Keratinocyte (primary cell): ENCODE measurements at regions not wholly inside any gene's neighbourhood (a gene's known extent, or its start where the extent isn't known, plus 50 kb on each side); places are given as distances from the start of the nearest gene placed in this dataset.

Experiments used
- DNase-seq: peaks from one replicate; pipeline ENCODE4 v3.0.0-alpha.2; 2011; ENCODE audit warnings: low read depth, missing footprints, low spot score
- FAIRE-seq: peaks from 2 replicates; lab custom pipeline; 2011; peaks lifted over from hg19 to GRCh38; lab: Jason Lieb, UNC
- H2AFZ ChIP-seq: 2 replicates; pipeline ENCODE4 v1.6.0; 2012; ENCODE audit warnings: low read length, control low read depth, inconsistent platforms; ENCODE audit not compliant: control insufficient read depth
- H3K27ac ChIP-seq: 2 replicates; pipeline ENCODE4 v1.5.1; 2011; ENCODE audit warnings: low read length; ENCODE audit not compliant: control insufficient read depth, insufficient read depth
- H3K27me3 ChIP-seq: 3 replicates; pipeline ENCODE4 v1.6.0; 2011; ENCODE audit warnings: low read length; ENCODE audit not compliant: control insufficient read depth, insufficient read depth; ENCODE audit errors: extremely low read depth
- H3K36me3 ChIP-seq, 2 experiments: 2 replicates in 1 of 2; 3 replicates in 1 of 2; pipeline ENCODE4 v1.5.1; 2011; ENCODE audit warnings: low read length in 2 of 2, mild to moderate bottlenecking in 1 of 2; ENCODE audit not compliant: control insufficient read depth in 2 of 2, insufficient read depth in 2 of 2; ENCODE audit errors: extremely low read depth in 1 of 2
- H3K4me1 ChIP-seq: 3 replicates; pipeline ENCODE4 v1.5.1; 2011; ENCODE audit warnings: low read length; ENCODE audit not compliant: control insufficient read depth, insufficient read depth; ENCODE audit errors: extremely low read depth
- H3K4me2 ChIP-seq: 3 replicates; pipeline ENCODE4 v1.6.0; 2011; ENCODE audit warnings: low read depth, low read length; ENCODE audit not compliant: control insufficient read depth, insufficient read depth; ENCODE audit errors: extremely low read depth
- H3K4me3 ChIP-seq, 3 experiments: fragments of 200-600 bp in 1 of 3; sonication (generic) in 1 of 3; 2 replicates in 2 of 3; 3 replicates in 1 of 3; pipeline ENCODE4 v1.5.1; 2011 to 2016; ENCODE audit warnings: low read length in 3 of 3, mild to moderate bottlenecking in 3 of 3, control low read depth in 2 of 3, inconsistent platforms in 1 of 3, low read depth in 1 of 3, mixed read lengths in 1 of 3, mixed run types in 1 of 3, moderate library complexity in 1 of 3; ENCODE audit not compliant: control insufficient read depth in 2 of 3, insufficient read depth in 2 of 3; ENCODE audit errors: extremely low read depth in 1 of 3
- H3K79me2 ChIP-seq: 2 replicates; pipeline ENCODE4 v1.6.0; 2012; ENCODE audit warnings: low read length; ENCODE audit not compliant: control insufficient read depth, insufficient read depth
- H3K9ac ChIP-seq: 3 replicates; pipeline ENCODE4 v1.6.0; 2011; ENCODE audit warnings: low read length; ENCODE audit not compliant: control insufficient read depth, insufficient read depth; ENCODE audit errors: extremely low read depth
- H3K9me1 ChIP-seq: 3 replicates; pipeline ENCODE4 v1.6.0; 2011; ENCODE audit warnings: low read length; ENCODE audit not compliant: control insufficient read depth, insufficient read depth; ENCODE audit errors: extremely low read depth
- H3K9me3 ChIP-seq: 2 replicates; pipeline ENCODE4 v1.5.1; 2012; ENCODE audit warnings: low read depth, low read length; ENCODE audit not compliant: control insufficient read depth
- H4K20me1 ChIP-seq: 3 replicates; pipeline ENCODE4 v1.6.0; 2011; ENCODE audit warnings: low read length; ENCODE audit not compliant: control insufficient read depth, insufficient read depth; ENCODE audit errors: extremely low read depth
- CTCF ChIP-seq, 3 experiments: IDR thresholded peaks in 1 of 3; conservative IDR thresholded peaks in 1 of 3; optimal IDR thresholded peaks in 1 of 3; 2 replicates in 2 of 3; 3 replicates in 1 of 3; pipeline versions ENCODE3 to v1.5.1; 2011; ENCODE audit warnings: low read length in 3 of 3, mild to moderate bottlenecking in 3 of 3, moderate library complexity in 2 of 3, control low read depth in 1 of 3, inconsistent platforms in 1 of 3; ENCODE audit not compliant: insufficient read depth in 2 of 3; ENCODE audit errors: extremely low read depth in 1 of 3
- EZH2 ChIP-seq: IDR thresholded peaks from one replicate; pipeline ENCODE4 v1.6.1; 2012; ENCODE audit warnings: inconsistent platforms, mild to moderate bottlenecking, low read length, moderate library complexity
- dilution Hi-C: fragments of 300-500 bp; cut with MboI; formaldehyde crosslinking; loops from one replicate; pipeline ENCODE4 v1.7.0; 2020; ENCODE audit warnings: low sequenced_read_pairs; ENCODE audit not compliant: extremely low pct_ligation_motif_present

GRCh38 chr4:38254825-38255224 lies 294.6 kb downstream of the PTTG2 start:
- H4K20me1 ChIP-seq, result no peaks in the 10 kb centered on the region
- DNase-seq, result no peak
- TF ChIP-seq CTCF (optimal IDR thresholded peaks at IDR 0.05 in 1 of 3, IDR thresholded peaks at IDR 0.05 in 1 of 3, conservative IDR thresholded peaks at IDR 0.05 in 1 of 3; ENCODE audit: extremely low read depth in 1 of 3, insufficient read depth in 2 of 3, low read length in 3 of 3) (no peak), EZH2 (no peak)
- dilution Hi-C loops, result no loop called here
- H3K36me3 ChIP-seq, result no peaks in the 10 kb centered on the region
- H3K4me1 ChIP-seq, result no peaks in the 10 kb centered on the region
- no peak overlapping the region for H3K4me2 ChIP-seq
- H3K9ac ChIP-seq, result no peak overlapping the region
- no peaks in the 10 kb centered on the region for H3K27me3 ChIP-seq
- no peaks in the 10 kb centered on the region for H3K79me2 ChIP-seq
- no peak for FAIRE-seq
- H3K9me1 ChIP-seq, result no peaks in the 10 kb centered on the region
- H2AFZ ChIP-seq, result no peak overlapping the region
- H3K9me3 ChIP-seq, result no peaks in the 10 kb centered on the region
- H3K4me3 ChIP-seq, result no peak overlapping the region
- no peak overlapping the region for H3K27ac ChIP-seq

DNA sequence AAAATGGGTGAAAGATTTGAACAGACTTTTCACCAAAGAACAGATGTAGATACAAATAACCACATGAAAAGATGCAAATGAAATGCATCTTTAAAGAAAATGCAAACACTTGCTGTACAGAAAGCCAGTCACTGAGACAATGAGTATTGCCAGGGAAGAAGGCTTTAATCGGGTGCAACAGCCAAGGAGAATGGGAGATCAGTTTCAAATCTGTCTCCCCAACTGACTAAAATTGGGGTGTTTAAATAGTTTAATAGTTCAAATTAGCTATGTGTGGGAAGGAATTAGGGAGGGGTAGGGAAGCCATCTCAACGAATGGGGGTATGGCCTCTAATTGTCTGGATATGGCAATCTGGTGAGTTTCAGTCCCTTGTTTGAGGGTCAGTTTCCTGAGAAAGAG lies 295.4 kb downstream of the PTTG2 start:
- no peaks in the 10 kb centered on the region for H3K36me3 ChIP-seq
- dilution Hi-C loops, result no loop called here
- H3K4me1 ChIP-seq, result no peaks in the 10 kb centered on the region
- no peak overlapping the region for H3K4me2 ChIP-seq
- H2AFZ ChIP-seq, result no peak overlapping the region
- H3K4me3 ChIP-seq, result no peak overlapping the region
- no peaks in the 10 kb centered on the region for H3K9me3 ChIP-seq
- H3K79me2 ChIP-seq, result no peaks in the 10 kb centered on the region
- H4K20me1 ChIP-seq, result no peaks in the 10 kb centered on the region
- no peaks in the 10 kb centered on the region for H3K9me1 ChIP-seq
- DNase-seq (no peak), FAIRE-seq (no peak)
- H3K27me3 ChIP-seq, result no peaks in the 10 kb centered on the region
- no peak for TF ChIP-seq EZH2
- TF ChIP-seq CTCF (optimal IDR thresholded peaks at IDR 0.05 in 1 of 3, IDR thresholded peaks at IDR 0.05 in 1 of 3, conservative IDR thresholded peaks at IDR 0.05 in 1 of 3; ENCODE audit: extremely low read depth in 1 of 3, insufficient read depth in 2 of 3, low read length in 3 of 3), result no peak
- H3K27ac ChIP-seq, result no peak overlapping the region
- no peak overlapping the region for H3K9ac ChIP-seq
